Spleen (tissue), 11 donors: ENCODE measurements at regions not wholly inside any gene's neighbourhood (a gene's known extent, or its start where the extent isn't known, plus 50 kb on each side); places are given as distances from the start of the nearest gene placed in this dataset.

Experiments used
- DNase-seq: peaks from one replicate; pipeline ENCODE4 v3.0.0-alpha.2; 2020
- H3K27ac ChIP-seq, 8 donors: fragments of 200-600 bp; sonication (generic) in 7 of 8; 1 replicate in 4 of 8; 2 replicates in 4 of 8; pipeline versions ENCODE4 v1.5.0 to v1.8.0; 2016 to 2021; ENCODE audit warnings: inconsistent platforms in 4 of 8, mild to moderate bottlenecking in 4 of 8, moderate library complexity in 1 of 8
- H3K27me3 ChIP-seq, 7 donors: fragments of 200-600 bp; sonication (generic) in 6 of 7; replicated peaks in 1 of 7; 1 replicate in 4 of 7; 2 replicates in 3 of 7; pipeline versions ENCODE4 v1.5.0 to v1.8.0; 2016 to 2021; ENCODE audit warnings: inconsistent platforms in 3 of 7, mild to moderate bottlenecking in 1 of 7
- H3K36me3 ChIP-seq, 6 donors: fragments of 200-600 bp; sonication (generic) in 5 of 6; 1 replicate in 4 of 6; 2 replicates in 2 of 6; pipeline versions ENCODE4 v1.5.0 to v1.8.0; 2016 to 2021; ENCODE audit warnings: inconsistent platforms in 2 of 6
- H3K4me1 ChIP-seq, 6 donors: fragments of 200-600 bp; sonication (generic) in 5 of 6; 1 replicate in 3 of 6; 2 replicates in 3 of 6; pipeline versions ENCODE4 v1.5.0 to v1.8.0; 2016 to 2021; ENCODE audit warnings: inconsistent platforms in 3 of 6
- H3K4me3 ChIP-seq, 8 donors: fragments of 200-600 bp; sonication (generic) in 7 of 8; 1 replicate in 4 of 8; 2 replicates in 4 of 8; pipeline versions ENCODE4 v1.5.0 to v1.8.0; 2016 to 2021; ENCODE audit warnings: inconsistent platforms in 4 of 8, mild to moderate bottlenecking in 4 of 8, moderate library complexity in 2 of 8
- H3K9me3 ChIP-seq, 8 donors: fragments of 200-600 bp; sonication (generic) in 7 of 8; 1 replicate in 4 of 8; 2 replicates in 4 of 8; pipeline versions ENCODE4 v1.5.0 to v1.8.0; 2016 to 2021; ENCODE audit warnings: inconsistent platforms in 4 of 8
- CTCF ChIP-seq, 11 experiments: fragments of 200-600 bp in 7 of 11; fragments of 450-650 bp in 4 of 11; sonication (generic) in 4 of 11; IDR thresholded peaks in 8 of 11; conservative IDR thresholded peaks in 3 of 11; 1 replicate in 7 of 11; 2 replicates in 4 of 11; pipeline versions ENCODE4 v1.4.0 to v1.8.0; 2016 to 2021; ENCODE audit warnings: antibody characterized with exemption in 11 of 11, inconsistent platforms in 4 of 11, mild to moderate bottlenecking in 1 of 11
- POLR2A ChIP-seq, 3 donors: fragments of 450-650 bp; IDR thresholded peaks; one replicate each; pipeline ENCODE4 v1.5.1; 2017; ENCODE audit warnings: antibody characterized with exemption in 3 of 3, mild to moderate bottlenecking in 1 of 3
- POLR2AphosphoS5 ChIP-seq, 3 donors: sonication (generic); formaldehyde crosslinking; IDR thresholded peaks; one replicate each; pipeline ENCODE4 v1.5.1; 2017; ENCODE audit warnings: antibody characterized with exemption in 3 of 3
- WGBS, 5 donors: extraction: QIAGEN DNeasy Blood & Tissue Kit in 3 of 5; methylation state at CpG; one replicate each; pipeline versions ENCODE4 v1.1.5 to v1.1.7; 2013 to 2018; 5-methylcytosine and 5-hydroxymethylcytosine counted together
- intact Hi-C: fragments of 100-400 bp; cut with DNase I; formaldehyde crosslinking; loops from one replicate; pipeline ENCODE4 v1.15.0; 2023; ENCODE audit warnings: low total_unique reads
- donor health status: healthy with polysubstance abuse.
- donor health status: DM: no; HTN: no; CAD: no; lungs with moderate emphysema.
- donor health status: DM: no; HTN: no; CAD: no.
- donor health status: Bipolar disorder and iron deficiency.
- donor health status: healthy.
- donor health status: DM: no; HTN: no; CAD: no.
- donor health status: DM: yes; HTN: yes; CAD: no.

- H3K36me3 ChIP-seq = no peaks in the 10 kb centered on the region
- WGBS, 5 donors = 91 to 95% (median 94%) methylated on average over 14 to 17 of the region's 17 CpGs
- H3K4me3 ChIP-seq = no peak overlapping the region
- no peak for DNase-seq
- no peaks in the 10 kb centered on the region for H3K27me3 ChIP-seq
- H3K27ac ChIP-seq = no peak overlapping the region
- H3K9me3 ChIP-seq = no peaks in the 10 kb centered on the region
- intact Hi-C loops = no loop called here
- no peaks in the 10 kb centered on the region for H3K4me1 ChIP-seq
- TF ChIP-seq CTCF (IDR thresholded peaks at IDR 0.05 in 8 of 11, conservative IDR thresholded peaks at IDR 0.05 in 3 of 11) (no peak), POLR2A (IDR thresholded peaks at IDR 0.05) (no peak), POLR2AphosphoS5 (IDR thresholded peaks at IDR 0.05) (no peak)
These were observed 115.3 kb upstream of the KIRREL3 start for GRCh38 chr11:127115844-127116243.

- Histone ChIP-seq H3K4me3 (no peak overlapping the region), H3K27ac (no peak overlapping the region), H3K36me3 (no peaks in the 10 kb centered on the region), H3K27me3 (no peaks in the 10 kb centered on the region), H3K9me3 (no peaks in the 10 kb centered on the region), H3K4me1 (no peaks in the 10 kb centered on the region)
- no peak for DNase-seq
- TF ChIP-seq CTCF (IDR thresholded peaks at IDR 0.05 in 8 of 11, conservative IDR thresholded peaks at IDR 0.05 in 3 of 11) (no peak), POLR2AphosphoS5 (IDR thresholded peaks at IDR 0.05) (no peak), POLR2A (IDR thresholded peaks at IDR 0.05) (no peak)
- WGBS, 5 donors = 68 to 77% (median 73%) methylated on average over 5 of the region's 5 CpGs
- intact Hi-C loops = no loop called here
These were observed 113.5 kb upstream of the KIRREL3 start for GRCh38 chr11:127114035-127114434.

GRCh38 chr11:127110542-127110941, 110.0 kb upstream of the KIRREL3 start:
- no peaks in the 10 kb centered on the region for H3K4me1 ChIP-seq
- H3K36me3 ChIP-seq = no peaks in the 10 kb centered on the region
- TF ChIP-seq CTCF (IDR thresholded peaks at IDR 0.05 in 8 of 11, conservative IDR thresholded peaks at IDR 0.05 in 3 of 11) (no peak), POLR2A (IDR thresholded peaks at IDR 0.05) (no peak), POLR2AphosphoS5 (IDR thresholded peaks at IDR 0.05) (no peak)
- DNase-seq = no peak
- no peak overlapping the region for H3K27ac ChIP-seq
- intact Hi-C loops = no loop called here
- no peak overlapping the region for H3K4me3 ChIP-seq
- 11 to 20% (median 15%) methylated on average over 6 of the region's 6 CpGs for WGBS, 5 donors
- peaks cover 0 to 3% (median 0%) of the 10 kb centered on the region in 7 donors for H3K27me3 ChIP-seq
- H3K9me3 ChIP-seq = no peaks in the 10 kb centered on the region

- Histone ChIP-seq H3K4me1 (no peaks in the 10 kb centered on the region), H3K27me3 (peaks cover 0 to 5% (median 0%) of the 10 kb centered on the region in 7 donors), H3K9me3 (no peaks in the 10 kb centered on the region), H3K4me3 (no peak overlapping the region), H3K27ac (no peak overlapping the region), H3K36me3 (no peaks in the 10 kb centered on the region)
- DNase-seq = no peak
- no peak for TF ChIP-seq POLR2A (IDR thresholded peaks at IDR 0.05)
- no peak for TF ChIP-seq CTCF (IDR thresholded peaks at IDR 0.05 in 8 of 11, conservative IDR thresholded peaks at IDR 0.05 in 3 of 11)
- TF ChIP-seq POLR2AphosphoS5 (IDR thresholded peaks at IDR 0.05) = no peak
- intact Hi-C loops = no loop called here
- WGBS, 5 donors = 44 to 62% (median 57%) methylated on average over 5 of the region's 5 CpGs
These were observed 109.4 kb upstream of the KIRREL3 start for GRCh38 chr11:127109796-127110480.
